ENCODE measurements at regions not wholly inside any gene's neighbourhood (a gene's known extent, or its start where the extent isn't known, plus 50 kb on each side); places are given as distances from the start of the nearest gene placed in this dataset.

- no peak for DNase-seq (ENCODE audit: low spot score)
- intact Hi-C loops (cut with DNase I): no loop called here
Measured at GRCh38 chr7:80350430-80350829, 161.4 kb downstream of the GNAT3 start.

- intact Hi-C loops (cut with DNase I): no loop called here
- DNase-seq (ENCODE audit: low spot score): no peak
Measured at GRCh38 chr7:80348223-80348622, 163.6 kb downstream of the GNAT3 start.

- intact Hi-C loops (cut with DNase I): no loop called here
- no peak for DNase-seq (ENCODE audit: low spot score)
Measured at GRCh38 chr7:80347173-80347572, 164.7 kb downstream of the GNAT3 start.

GRCh38 chr7:80346704-80347103 is 165.2 kb downstream of the GNAT3 start:
- DNase-seq (ENCODE audit: low spot score): no peak
- intact Hi-C loops (cut with DNase I): no loop called here

GRCh38 chr7:80335511-80336231 is 176.2 kb downstream of the GNAT3 start:
- no peak for DNase-seq (ENCODE audit: low spot score)
- intact Hi-C loops (cut with DNase I): no loop called here

GRCh38 chr7:80334908-80335307 is 177.0 kb downstream of the GNAT3 start:
- intact Hi-C loops (cut with DNase I): no loop called here
- no peak for DNase-seq (ENCODE audit: low spot score)

- intact Hi-C loops (cut with DNase I): no loop called here
- DNase-seq (ENCODE audit: low spot score): no peak
Measured at GRCh38 chr7:80334196-80334595, 177.7 kb downstream of the GNAT3 start.

GRCh38 chr7:80333040-80333439 is 178.8 kb downstream of the GNAT3 start:
- intact Hi-C loops (cut with DNase I): no loop called here
- DNase-seq (ENCODE audit: low spot score): no peak

GRCh38 chr7:80330434-80330833 is 181.4 kb downstream of the GNAT3 start:
- intact Hi-C loops (cut with DNase I): no loop called here
- no peak for DNase-seq (ENCODE audit: low spot score)

- no peak for DNase-seq (ENCODE audit: low spot score)
- intact Hi-C loops (cut with DNase I): no loop called here
Measured at GRCh38 chr7:80324032-80324431, 187.8 kb downstream of the GNAT3 start.

GRCh38 chr7:80319461-80319860 is 184.8 kb downstream of the GNAI1 start:
- intact Hi-C loops (cut with DNase I): no loop called here
- no peak for DNase-seq (ENCODE audit: low spot score)

GRCh38 chr7:80318081-80318480 is 183.4 kb downstream of the GNAI1 start:
- intact Hi-C loops (cut with DNase I): no loop called here
- DNase-seq (ENCODE audit: low spot score): no peak

- intact Hi-C loops (cut with DNase I): no loop called here
- DNase-seq (ENCODE audit: low spot score): no peak
Measured at GRCh38 chr7:80316811-80317210, 182.2 kb downstream of the GNAI1 start.

GRCh38 chr7:80313716-80314115 is 179.1 kb downstream of the GNAI1 start:
- DNase-seq (ENCODE audit: low spot score): no peak
- intact Hi-C loops (cut with DNase I): no loop called here

- DNase-seq (ENCODE audit: low spot score): no peak
- intact Hi-C loops (cut with DNase I): no loop called here
Measured at GRCh38 chr7:80313067-80313626, 178.5 kb downstream of the GNAI1 start.

GRCh38 chr7:80312139-80312661 is 177.6 kb downstream of the GNAI1 start:
- DNase-seq (ENCODE audit: low spot score): no peak
- intact Hi-C loops (cut with DNase I): no loop called here

- no peak for DNase-seq (ENCODE audit: low spot score)
- intact Hi-C loops (cut with DNase I): no loop called here
Measured at GRCh38 chr7:80311313-80311712, 176.7 kb downstream of the GNAI1 start.

GRCh38 chr7:80309971-80310549 is 175.4 kb downstream of the GNAI1 start:
- DNase-seq (ENCODE audit: low spot score): no peak
- intact Hi-C loops (cut with DNase I): no loop called here

- intact Hi-C loops (cut with DNase I): no loop called here
- DNase-seq (ENCODE audit: low spot score): no peak
Measured at GRCh38 chr7:80309377-80309776, 174.7 kb downstream of the GNAI1 start.

GRCh38 chr7:80307227-80307856 is 172.7 kb downstream of the GNAI1 start:
- no peak for DNase-seq (ENCODE audit: low spot score)
- intact Hi-C loops (cut with DNase I): loop anchor here in 1 of 2 donors (2.0 kb wide), 1 partner anchor 45 kb away; no protein-coding TSS in a partner anchor

Data from posterior vena cava (tissue), 2 donors.